ENCODE measurements at regions not wholly inside any gene's neighbourhood (a gene's known extent, or its start where the extent isn't known, plus 50 kb on each side); places are given as distances from the start of the nearest gene placed in this dataset.

- TF ChIP-seq CTCF (IDR thresholded peaks at IDR 0.05; ENCODE audit: low read depth, low read length, missing control alignments): no peak
- in situ Hi-C loops (cut with HindIII; ENCODE audit: low sequenced_read_pairs): no loop called here
- no peak for DNase-seq (ENCODE audit: low read depth)
- no peak overlapping the region for H3K4me3 ChIP-seq (ENCODE audit: low read depth, low read length)
Observed at GRCh38 chr2:220044383-220044782, 417.0 kb downstream of the SLC4A3 start.

- no peak overlapping the region for H3K4me3 ChIP-seq (ENCODE audit: low read depth, low read length)
- no peak for DNase-seq (ENCODE audit: low read depth)
- in situ Hi-C loops (cut with HindIII; ENCODE audit: low sequenced_read_pairs): no loop called here
- TF ChIP-seq CTCF (IDR thresholded peaks at IDR 0.05; ENCODE audit: low read depth, low read length, missing control alignments): no peak
Observed at GRCh38 chr2:220046507-220046906, 419.1 kb downstream of the SLC4A3 start.

- in situ Hi-C loops (cut with HindIII; ENCODE audit: low sequenced_read_pairs): no loop called here
- no peak for TF ChIP-seq CTCF (IDR thresholded peaks at IDR 0.05; ENCODE audit: low read depth, low read length, missing control alignments)
- no peak overlapping the region for H3K4me3 ChIP-seq (ENCODE audit: low read depth, low read length)
- no peak for DNase-seq (ENCODE audit: low read depth)
Observed at GRCh38 chr2:220051716-220052115, 424.3 kb downstream of the SLC4A3 start.

- DNase-seq (ENCODE audit: low read depth): no peak
- in situ Hi-C loops (cut with HindIII; ENCODE audit: low sequenced_read_pairs): no loop called here
- H3K4me3 ChIP-seq (ENCODE audit: low read depth, low read length): no peak overlapping the region
- TF ChIP-seq CTCF (IDR thresholded peaks at IDR 0.05; ENCODE audit: low read depth, low read length, missing control alignments): peak; percentile 5
Observed at GRCh38 chr2:220053919-220054318, 426.5 kb downstream of the SLC4A3 start.

GRCh38 chr2:220057391-220057790, 430.0 kb downstream of the SLC4A3 start:
- no peak for TF ChIP-seq CTCF (IDR thresholded peaks at IDR 0.05; ENCODE audit: low read depth, low read length, missing control alignments)
- in situ Hi-C loops (cut with HindIII; ENCODE audit: low sequenced_read_pairs): no loop called here
- H3K4me3 ChIP-seq (ENCODE audit: low read depth, low read length): no peak overlapping the region
- no peak for DNase-seq (ENCODE audit: low read depth)

- TF ChIP-seq CTCF (IDR thresholded peaks at IDR 0.05; ENCODE audit: low read depth, low read length, missing control alignments): no peak
- DNase-seq (ENCODE audit: low read depth): no peak
- in situ Hi-C loops (cut with HindIII; ENCODE audit: low sequenced_read_pairs): no loop called here
- H3K4me3 ChIP-seq (ENCODE audit: low read depth, low read length): no peak overlapping the region
Observed at GRCh38 chr2:220057916-220058315, 430.5 kb downstream of the SLC4A3 start.

All from astrocyte of the cerebellum (primary cell).